Glutamatergic neuron (in vitro differentiated cells): ENCODE measurements at regions not wholly inside any gene's neighbourhood (a gene's known extent, or its start where the extent isn't known, plus 50 kb on each side); places are given as distances from the start of the nearest gene placed in this dataset.
"Not testable (repeated sequence)": the region's sequence is repeated elsewhere in the genome, so short reads cannot be mapped to it uniquely, and the experiment has no call there.

ENCODE experiments used
- DNase-seq: peaks from one replicate; pipeline ENCODE4 v3.0.0; 2022
- H3K27ac Mint-ChIP-seq: one replicate; pipeline ENCODE4 v1.8.0; 2020; ENCODE audit warnings: mild to moderate bottlenecking, mixed read lengths, inconsistent platforms; ENCODE audit not compliant: unreplicated experiment
- H3K27me3 Mint-ChIP-seq: one replicate; pipeline ENCODE4 v1.8.0; 2020; ENCODE audit warnings: mild to moderate bottlenecking, moderate library complexity, mixed read lengths, inconsistent platforms; ENCODE audit not compliant: unreplicated experiment
- H3K36me3 Mint-ChIP-seq: one replicate; pipeline ENCODE4 v1.8.0; 2020; ENCODE audit warnings: mild to moderate bottlenecking, mixed read lengths, inconsistent platforms; ENCODE audit not compliant: unreplicated experiment
- H3K4me1 Mint-ChIP-seq: one replicate; pipeline ENCODE4 v1.8.0; 2020; ENCODE audit warnings: mild to moderate bottlenecking, low read depth, mixed read lengths, inconsistent platforms; ENCODE audit not compliant: unreplicated experiment
- H3K4me3 Mint-ChIP-seq: one replicate; pipeline ENCODE4 v1.8.0; 2020; ENCODE audit warnings: mild to moderate bottlenecking, mixed read lengths, inconsistent platforms; ENCODE audit not compliant: unreplicated experiment
- H3K9me3 Mint-ChIP-seq: one replicate; pipeline ENCODE4 v1.8.0; 2020; ENCODE audit warnings: mild to moderate bottlenecking, moderate library complexity, mixed read lengths, inconsistent platforms; ENCODE audit not compliant: unreplicated experiment
- TF ChIP-seq, protein P1 (sequence below): fragments of 200-600 bp; sonication (generic); IDR thresholded peaks from one replicate; pipeline ENCODE4 v1.5.0; 2021; ENCODE audit not compliant: partially characterized antibody, unreplicated experiment

DNA sequence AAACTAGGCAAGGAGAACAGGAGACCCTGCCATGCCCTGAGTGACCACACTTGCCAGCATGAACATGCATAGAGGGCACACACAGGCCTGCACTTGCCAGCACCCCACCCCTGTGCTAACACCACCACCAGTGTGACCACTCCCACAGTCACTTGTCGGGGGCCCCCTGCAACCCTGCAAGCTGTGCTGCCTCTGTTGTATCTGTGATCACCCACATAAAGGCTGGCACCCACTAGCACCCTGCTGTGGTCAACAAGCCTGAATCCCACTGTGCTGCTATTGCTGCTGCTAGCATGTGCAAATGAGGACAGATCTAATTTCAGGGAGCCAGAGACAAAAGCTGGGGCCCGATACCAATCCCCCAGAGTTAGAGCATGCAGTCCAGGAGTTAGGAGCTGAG is 217.7 kb downstream of the GIPC2 start:
- Mint-ChIP-seq H3K27me3 (no peaks in the 10 kb centered on the region), H3K4me3 (no peak overlapping the region), H3K9me3 (peaks cover 1% of the 10 kb centered on the region), H3K27ac (no peak overlapping the region), H3K4me1 (no peaks in the 10 kb centered on the region), H3K36me3 (no peaks in the 10 kb centered on the region)
- TF ChIP-seq, protein P1, sequence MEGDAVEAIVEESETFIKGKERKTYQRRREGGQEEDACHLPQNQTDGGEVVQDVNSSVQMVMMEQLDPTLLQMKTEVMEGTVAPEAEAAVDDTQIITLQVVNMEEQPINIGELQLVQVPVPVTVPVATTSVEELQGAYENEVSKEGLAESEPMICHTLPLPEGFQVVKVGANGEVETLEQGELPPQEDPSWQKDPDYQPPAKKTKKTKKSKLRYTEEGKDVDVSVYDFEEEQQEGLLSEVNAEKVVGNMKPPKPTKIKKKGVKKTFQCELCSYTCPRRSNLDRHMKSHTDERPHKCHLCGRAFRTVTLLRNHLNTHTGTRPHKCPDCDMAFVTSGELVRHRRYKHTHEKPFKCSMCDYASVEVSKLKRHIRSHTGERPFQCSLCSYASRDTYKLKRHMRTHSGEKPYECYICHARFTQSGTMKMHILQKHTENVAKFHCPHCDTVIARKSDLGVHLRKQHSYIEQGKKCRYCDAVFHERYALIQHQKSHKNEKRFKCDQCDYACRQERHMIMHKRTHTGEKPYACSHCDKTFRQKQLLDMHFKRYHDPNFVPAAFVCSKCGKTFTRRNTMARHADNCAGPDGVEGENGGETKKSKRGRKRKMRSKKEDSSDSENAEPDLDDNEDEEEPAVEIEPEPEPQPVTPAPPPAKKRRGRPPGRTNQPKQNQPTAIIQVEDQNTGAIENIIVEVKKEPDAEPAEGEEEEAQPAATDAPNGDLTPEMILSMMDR = no peak
- DNase-seq = no peak

DNA sequence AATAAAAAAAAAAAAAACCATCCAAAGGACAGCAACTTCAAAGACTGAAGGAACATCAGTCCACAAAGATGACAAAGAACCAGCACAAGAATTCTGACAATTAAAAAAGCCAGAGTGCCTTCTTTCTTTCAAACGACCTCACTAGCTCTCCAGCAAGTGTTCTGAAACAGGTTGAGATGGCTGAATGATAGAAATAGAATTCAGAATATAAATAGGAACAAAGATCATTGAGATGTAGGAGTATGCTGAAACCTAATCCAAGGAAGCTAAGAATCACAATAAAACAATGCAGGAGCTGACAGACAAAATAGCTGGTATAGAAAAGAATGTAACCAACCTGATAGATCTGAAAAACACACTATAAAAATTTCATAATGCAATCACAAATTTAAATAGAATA is 218.2 kb downstream of the GIPC2 start:
- no peaks in the 10 kb centered on the region for H3K36me3 Mint-ChIP-seq
- peaks cover 1% of the 10 kb centered on the region for H3K9me3 Mint-ChIP-seq

DNA sequence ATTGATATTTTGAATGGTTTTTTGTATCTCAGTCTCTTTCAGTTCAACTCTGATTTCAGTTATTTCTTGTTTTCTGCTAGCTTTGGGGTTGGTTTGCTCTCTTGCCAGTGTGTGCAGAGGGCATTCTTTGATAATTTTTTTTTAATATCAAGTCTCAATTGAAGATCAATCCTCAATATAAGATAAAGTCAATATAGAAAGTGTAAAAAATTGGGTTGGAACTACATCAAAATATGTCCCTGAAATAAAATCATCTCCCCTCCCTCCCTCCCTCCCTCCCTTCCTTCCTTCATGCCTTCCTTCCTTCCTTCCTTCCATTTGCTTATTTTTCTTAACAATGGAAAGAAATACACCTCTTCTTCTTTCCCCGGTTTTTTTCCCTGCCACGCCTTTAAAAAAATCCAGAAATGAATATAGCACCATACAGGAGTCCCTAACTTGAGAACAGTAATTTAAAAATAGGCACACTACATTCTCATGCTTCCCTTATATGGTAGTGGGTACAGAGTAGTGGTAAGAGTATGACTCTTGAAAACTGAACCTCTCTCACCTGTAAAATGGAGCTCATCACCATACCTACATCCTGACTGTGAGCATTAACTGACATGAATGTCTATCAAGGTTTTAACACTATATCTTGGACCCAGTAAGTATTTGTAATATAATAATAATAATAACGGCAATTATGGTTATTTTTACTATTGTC is 221.9 kb downstream of the GIPC2 start:
- Mint-ChIP-seq H3K9me3 (peaks cover 1% of the 10 kb centered on the region), H3K27ac (no peak overlapping the region), H3K36me3 (no peaks in the 10 kb centered on the region), H3K4me3 (no peak overlapping the region), H3K4me1 (no peaks in the 10 kb centered on the region), H3K27me3 (no peaks in the 10 kb centered on the region)
- DNase-seq = no peak
- TF ChIP-seq, protein P1 = no peak

More for the DNA sequence above, 218.2 kb downstream of the GIPC2 start:
- Mint-ChIP-seq H3K27ac (no peak overlapping the region), H3K27me3 (no peaks in the 10 kb centered on the region), H3K4me1 (no peaks in the 10 kb centered on the region), H3K4me3 (no peak overlapping the region)
- TF ChIP-seq, protein P1 = no peak
- DNase-seq = no peak

DNA sequence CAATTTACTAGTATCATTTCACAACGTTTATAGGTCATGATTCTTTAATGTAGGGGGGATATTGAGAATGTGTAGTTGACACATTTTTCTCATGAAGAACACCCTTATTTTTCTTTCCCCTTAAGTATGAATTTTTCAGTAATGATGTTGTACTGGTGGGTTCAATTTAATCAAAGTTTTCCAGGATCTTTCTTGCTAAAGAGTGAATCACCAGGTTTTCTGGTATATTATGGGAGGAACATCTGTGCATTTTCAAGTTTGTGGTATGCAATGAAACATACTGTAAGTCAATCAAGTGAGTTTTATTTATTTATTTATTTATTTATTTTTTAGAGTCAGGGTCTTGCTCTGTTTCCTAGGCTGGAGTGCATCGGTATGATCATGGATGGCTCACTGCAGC is 221.2 kb upstream of the PTGFR start:
- TF ChIP-seq, protein P1 = no peak
- Mint-ChIP-seq H3K9me3 (peaks cover 1% of the 10 kb centered on the region), H3K4me3 (no peak overlapping the region), H3K36me3 (no peaks in the 10 kb centered on the region), H3K27me3 (no peaks in the 10 kb centered on the region), H3K27ac (no peak overlapping the region), H3K4me1 (no peaks in the 10 kb centered on the region)
- no peak for DNase-seq

DNA sequence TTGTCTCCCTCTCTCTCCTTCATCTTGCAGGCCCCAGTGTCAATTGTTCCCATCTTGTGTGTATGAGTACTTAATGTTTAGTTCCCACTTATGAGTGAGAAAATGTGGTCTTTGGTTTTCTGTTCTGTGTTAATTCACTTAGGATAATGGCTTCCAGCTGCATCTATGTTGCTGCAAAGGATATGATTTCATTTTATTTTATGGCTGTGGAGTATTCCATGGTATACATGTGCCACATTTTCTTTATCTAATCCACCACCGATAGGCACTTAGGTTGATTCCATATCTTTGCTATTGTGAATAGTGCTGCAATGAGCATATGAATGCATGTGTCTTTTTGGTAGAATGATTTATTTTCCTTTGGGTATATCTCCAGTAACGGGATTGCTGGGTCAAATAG is 219.4 kb upstream of the PTGFR start:
- H3K36me3 Mint-ChIP-seq, H3K4me1 Mint-ChIP-seq, DNase-seq, H3K27ac Mint-ChIP-seq, H3K4me3 Mint-ChIP-seq, H3K9me3 Mint-ChIP-seq, H3K27me3 Mint-ChIP-seq: not testable (repeated sequence)
